ENCODE measurements at regions not wholly inside any gene's neighbourhood (a gene's known extent, or its start where the extent isn't known, plus 50 kb on each side); places are given as distances from the start of the nearest gene placed in this dataset.

GRCh38 chr16:48956620-48957019 is 325.0 kb downstream of the CBLN1 start:
- no peak for TF ChIP-seq CTCF (conservative IDR thresholded peaks at IDR 0.05 in 1 of 2, IDR thresholded peaks at IDR 0.05 in 1 of 2; ENCODE audit: low read depth in 1 of 2, low read length in 2 of 2)
- TF ChIP-seq EZH2 (IDR thresholded peaks at IDR 0.05; ENCODE audit: low read length, missing control alignments): no peak

All from fibroblast of lung (primary cell).